GM10266 (cell line): ENCODE measurements at regions not wholly inside any gene's neighbourhood (a gene's known extent, or its start where the extent isn't known, plus 50 kb on each side); places are given as distances from the start of the nearest gene placed in this dataset.

ENCODE experiments used
- DNase-seq: peaks from one replicate; pipeline ENCODE4 v3.0.0; 2012; ENCODE audit errors: extremely low spot score
- CTCF ChIP-seq: IDR thresholded peaks from 2 replicates; pipeline ENCODE4 v1.5.1; 2012; ENCODE audit warnings: mild to moderate bottlenecking, low read depth; ENCODE audit not compliant: control insufficient read depth, insufficient read depth; ENCODE audit errors: missing control alignments

- no peak for TF ChIP-seq CTCF
- no peak for DNase-seq
These were observed 70.1 kb upstream of the CXCR4 start for GRCh38 chr2:136188086-136188485.

GRCh38 chr2:136185981-136186776, 68.2 kb upstream of the CXCR4 start:
- DNase-seq = no peak
- TF ChIP-seq CTCF = no peak

GRCh38 chr2:136183097-136183496, 65.1 kb upstream of the CXCR4 start:
- no peak for DNase-seq
- TF ChIP-seq CTCF = no peak

GRCh38 chr2:136182315-136182714, 64.4 kb upstream of the CXCR4 start:
- no peak for TF ChIP-seq CTCF
- DNase-seq = no peak

- no peak for TF ChIP-seq CTCF
- no peak for DNase-seq
These were observed 61.6 kb upstream of the CXCR4 start for GRCh38 chr2:136179602-136179975.

GRCh38 chr2:136178941-136179601, 61.1 kb upstream of the CXCR4 start:
- TF ChIP-seq CTCF = no peak
- DNase-seq = no peak

GRCh38 chr2:136175868-136176267, 57.9 kb upstream of the CXCR4 start:
- no peak for DNase-seq
- no peak for TF ChIP-seq CTCF
